ENCODE measurements at regions not wholly inside any gene's neighbourhood (a gene's known extent, or its start where the extent isn't known, plus 50 kb on each side); places are given as distances from the start of the nearest gene placed in this dataset.

GRCh38 chr2:8089596-8089995, 592.3 kb upstream of the ID2 start:
- TF ChIP-seq POLR2A (IDR thresholded peaks at IDR 0.05) (no peak), CTCF (IDR thresholded peaks at IDR 0.05) (no peak), POLR2AphosphoS5 (IDR thresholded peaks at IDR 0.05) (no peak)
